Trophoblast cell (in vitro differentiated cells and primary cell): ENCODE measurements at regions not wholly inside any gene's neighbourhood (a gene's known extent, or its start where the extent isn't known, plus 50 kb on each side); places are given as distances from the start of the nearest gene placed in this dataset.

ENCODE experiments used
- DNase-seq, 2 donors: peaks; one replicate each; pipeline ENCODE4 v3.0.0-alpha.2; 2016
- H2AFZ ChIP-seq: 2 replicates; pipeline ENCODE4 v1.6.1; 2013; ENCODE audit warnings: low read length, moderate library complexity, mild to moderate bottlenecking; ENCODE audit not compliant: insufficient read depth, poor library complexity
- H2AK5ac ChIP-seq: 2 replicates; pipeline ENCODE4 v1.6.1; 2013; ENCODE audit warnings: mild to moderate bottlenecking, low read length
- H2BK120ac ChIP-seq: 2 replicates; pipeline ENCODE4 v1.6.1; 2013; ENCODE audit warnings: low read length, mild to moderate bottlenecking, moderate library complexity; ENCODE audit not compliant: insufficient read depth, poor library complexity
- H2BK12ac ChIP-seq: 2 replicates; pipeline ENCODE4 v1.6.1; 2013; ENCODE audit warnings: mild to moderate bottlenecking, low read length, moderate library complexity
- H2BK5ac ChIP-seq: 2 replicates; pipeline ENCODE4 v1.6.1; 2013; ENCODE audit warnings: low read length, low read depth, moderate library complexity, mild to moderate bottlenecking; ENCODE audit not compliant: poor library complexity
- H3K14ac ChIP-seq: 2 replicates; pipeline ENCODE4 v1.6.1; 2013; ENCODE audit warnings: mild to moderate bottlenecking, low read length
- H3K18ac ChIP-seq: 2 replicates; pipeline ENCODE4 v1.6.1; 2013; ENCODE audit warnings: mild to moderate bottlenecking, low read length
- H3K23ac ChIP-seq: 2 replicates; pipeline ENCODE4 v1.6.1; 2013; ENCODE audit warnings: low read length
- H3K27ac ChIP-seq: 2 replicates; pipeline ENCODE4 v1.5.1; 2013; ENCODE audit warnings: low read depth, mild to moderate bottlenecking, inconsistent platforms, low read length, moderate library complexity
- H3K27me3 ChIP-seq: 2 replicates; pipeline ENCODE4 v1.6.1; 2013; ENCODE audit warnings: inconsistent platforms, mild to moderate bottlenecking, low read length, moderate library complexity; ENCODE audit not compliant: insufficient read depth
- H3K36me3 ChIP-seq, 2 experiments: 1 replicate in 1 of 2; 2 replicates in 1 of 2; pipeline ENCODE4 v1.6.1; 2013; ENCODE audit warnings: low read length in 2 of 2, mild to moderate bottlenecking in 2 of 2, moderate library complexity in 1 of 2; ENCODE audit not compliant: insufficient read depth in 2 of 2, control insufficient read depth in 1 of 2
- H3K4ac ChIP-seq: 2 replicates; pipeline ENCODE4 v1.6.1; 2013; ENCODE audit warnings: low read depth, mild to moderate bottlenecking, low read length, moderate library complexity
- H3K4me1 ChIP-seq, 2 experiments: 1 replicate in 1 of 2; 2 replicates in 1 of 2; pipeline ENCODE4 v1.6.1; 2013; ENCODE audit warnings: low read length in 2 of 2, mild to moderate bottlenecking in 2 of 2, moderate library complexity in 1 of 2; ENCODE audit not compliant: insufficient read depth in 2 of 2, control insufficient read depth in 1 of 2
- H3K4me2 ChIP-seq: 2 replicates; pipeline ENCODE4 v1.6.1; 2013; ENCODE audit warnings: inconsistent platforms, mild to moderate bottlenecking, low read length, moderate library complexity
- H3K4me3 ChIP-seq: 2 replicates; pipeline ENCODE4 v1.5.1; 2013; ENCODE audit warnings: mild to moderate bottlenecking, low read depth, low read length, inconsistent platforms
- H3K79me1 ChIP-seq: one replicate; pipeline ENCODE4 v1.6.1; 2013; ENCODE audit warnings: low read length
- H3K79me2 ChIP-seq: 2 replicates; pipeline ENCODE4 v1.6.1; 2013; ENCODE audit warnings: low read length, mild to moderate bottlenecking; ENCODE audit not compliant: control insufficient read depth, insufficient read depth, poor library complexity
- H3K9ac ChIP-seq: 2 replicates; pipeline ENCODE4 v1.6.1; 2013; ENCODE audit warnings: mild to moderate bottlenecking, low read length
- H3K9me3 ChIP-seq: 2 replicates; pipeline ENCODE4 v1.6.1; 2013; ENCODE audit warnings: low read depth, mild to moderate bottlenecking, control low read depth, inconsistent platforms, low read length; ENCODE audit not compliant: insufficient read depth
- H4K12ac ChIP-seq: 2 replicates; pipeline ENCODE4 v1.6.1; 2013; ENCODE audit warnings: low read depth, mild to moderate bottlenecking, low read length, moderate library complexity
- H4K8ac ChIP-seq: 2 replicates; pipeline ENCODE4 v1.6.1; 2013; ENCODE audit warnings: low read depth, mild to moderate bottlenecking, low read length, moderate library complexity
- H4K91ac ChIP-seq: one replicate; pipeline ENCODE4 v1.6.1; 2013; ENCODE audit warnings: low read depth, mild to moderate bottlenecking, low read length, moderate library complexity
- WGBS: extraction: QIAGEN DNeasy Blood & Tissue Kit; methylation state at CpG from one replicate; pipeline ENCODE4 v1.1.7; 2013; ENCODE audit warnings: missing lambda C conversion rate; ENCODE audit not compliant: insufficient read length, insufficient coverage; ENCODE audit errors: extremely low coverage; 5-methylcytosine and 5-hydroxymethylcytosine counted together

DNA sequence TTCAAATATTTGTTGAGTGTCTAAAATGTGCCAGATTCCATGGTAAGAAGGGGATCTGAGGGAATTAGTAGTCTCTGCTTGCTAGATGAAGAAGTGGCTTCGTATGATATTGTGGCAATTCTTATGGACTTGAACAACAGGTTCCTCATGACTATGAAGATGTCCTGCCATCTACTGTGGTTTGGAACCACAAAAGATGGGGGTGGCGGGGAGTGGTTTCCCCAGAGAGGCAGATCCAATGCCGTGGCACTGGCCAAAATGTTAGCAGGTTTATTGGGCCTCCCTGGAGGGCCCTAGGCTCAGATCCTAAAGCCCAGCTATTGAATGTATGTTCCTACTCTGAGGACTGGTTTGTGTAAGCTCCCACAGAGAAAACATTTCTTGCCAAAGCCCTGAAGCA lies 120.8 kb downstream of the RGS2 start:
- no peak overlapping the region for H2BK12ac ChIP-seq
- no peak overlapping the region for H2BK120ac ChIP-seq
- no peaks in the 10 kb centered on the region for H3K79me2 ChIP-seq
- H2BK5ac ChIP-seq = no peak overlapping the region
- no peak overlapping the region for H3K4ac ChIP-seq
- H4K8ac ChIP-seq = no peak overlapping the region
- no peaks in the 10 kb centered on the region for H3K9me3 ChIP-seq
- no peak overlapping the region for H4K12ac ChIP-seq
- no peaks in the 10 kb centered on the region for H3K36me3 ChIP-seq
- no peak overlapping the region for H3K14ac ChIP-seq
- DNase-seq = no peak
- H3K18ac ChIP-seq = no peak overlapping the region
- H2AFZ ChIP-seq = no peak overlapping the region
- H3K23ac ChIP-seq = no peak overlapping the region
- H3K27ac ChIP-seq = no peak overlapping the region
- H3K27me3 ChIP-seq = no peaks in the 10 kb centered on the region
- no peak overlapping the region for H2AK5ac ChIP-seq
- H3K4me3 ChIP-seq = no peak overlapping the region
- no peak overlapping the region for H3K9ac ChIP-seq
- H3K4me2 ChIP-seq = no peak overlapping the region
- no peaks in the 10 kb centered on the region for H3K4me1 ChIP-seq
- H3K79me1 ChIP-seq = no peaks in the 10 kb centered on the region
- H4K91ac ChIP-seq = no peak overlapping the region
- no CpG with 5 or more reads among the region's 3 CpGs for WGBS

DNA sequence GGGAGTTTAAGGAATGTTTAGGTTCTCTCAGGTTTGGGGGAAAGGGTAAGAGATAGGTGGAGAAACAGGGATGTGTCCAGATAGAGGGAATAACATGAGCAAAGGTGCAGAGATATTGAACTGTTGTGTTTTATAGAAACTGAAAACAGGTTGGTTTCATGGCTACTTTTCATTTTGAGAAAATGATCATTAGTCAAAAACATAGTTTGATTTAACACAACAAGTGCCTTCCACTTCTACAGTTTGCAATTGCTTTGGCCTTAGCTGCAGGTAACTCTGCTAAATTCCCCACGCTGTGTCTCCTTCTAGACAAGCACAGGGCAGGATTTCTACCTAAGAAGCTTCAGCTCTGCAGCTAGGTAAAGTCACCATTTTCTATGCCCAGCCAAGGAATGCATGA lies 124.9 kb downstream of the RGS2 start:
- no peak overlapping the region for H3K4me2 ChIP-seq
- no peak overlapping the region for H3K27ac ChIP-seq
- no peaks in the 10 kb centered on the region for H3K27me3 ChIP-seq
- H3K79me1 ChIP-seq = no peaks in the 10 kb centered on the region
- no peaks in the 10 kb centered on the region for H3K36me3 ChIP-seq
- H4K8ac ChIP-seq = no peak overlapping the region
- no peak overlapping the region for H4K12ac ChIP-seq
- H3K79me2 ChIP-seq = no peaks in the 10 kb centered on the region
- H3K4me3 ChIP-seq = no peak overlapping the region
- H2AFZ ChIP-seq = no peak overlapping the region
- H3K4ac ChIP-seq = no peak overlapping the region
- no peaks in the 10 kb centered on the region for H3K9me3 ChIP-seq
- no peak overlapping the region for H3K14ac ChIP-seq
- H3K4me1 ChIP-seq = no peaks in the 10 kb centered on the region
- DNase-seq = no peak
- no peak overlapping the region for H3K23ac ChIP-seq
- no CpG with 5 or more reads among the region's 1 CpG for WGBS
- H3K9ac ChIP-seq = no peak overlapping the region
- H4K91ac ChIP-seq = no peak overlapping the region
- H2AK5ac ChIP-seq = no peak overlapping the region
- H2BK12ac ChIP-seq = no peak overlapping the region
- no peak overlapping the region for H3K18ac ChIP-seq
- H2BK120ac ChIP-seq = no peak overlapping the region
- no peak overlapping the region for H2BK5ac ChIP-seq

DNA sequence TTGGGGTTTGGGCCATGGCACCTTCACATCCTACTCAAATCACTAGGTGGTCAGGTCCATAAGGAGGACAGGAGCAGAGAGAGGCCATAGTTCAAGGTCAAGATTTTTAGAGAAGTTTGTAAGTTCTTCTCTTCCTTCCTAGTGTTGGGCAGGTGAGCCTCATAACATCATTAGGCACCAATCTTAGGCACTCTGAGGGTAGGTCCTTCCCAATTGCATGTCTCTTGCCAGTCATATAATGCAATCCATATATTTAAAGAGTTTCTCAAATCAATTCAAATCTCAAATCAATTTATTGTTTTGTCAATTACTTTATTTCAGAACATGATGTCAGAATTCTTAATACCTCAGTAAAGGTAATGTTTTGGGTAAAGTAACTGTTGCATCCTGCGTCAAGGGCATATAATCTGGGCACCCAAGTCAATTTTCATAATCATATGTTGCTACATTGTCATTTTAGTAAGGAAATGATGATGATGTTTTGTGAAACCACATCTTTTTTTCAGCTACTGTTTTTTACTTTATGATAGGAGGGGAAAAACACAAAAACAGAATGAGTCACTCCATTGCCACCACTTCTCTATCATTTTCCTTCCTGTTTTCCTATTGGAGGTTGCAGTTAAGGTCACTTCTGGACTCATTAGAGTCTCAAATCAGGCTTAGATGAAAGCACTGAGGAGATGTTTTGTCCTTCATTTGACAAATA lies 122.7 kb downstream of the UCHL5 start:
- H4K8ac ChIP-seq = no peak overlapping the region
- WGBS = no CpG with 5 or more reads among the region's 1 CpG

DNA sequence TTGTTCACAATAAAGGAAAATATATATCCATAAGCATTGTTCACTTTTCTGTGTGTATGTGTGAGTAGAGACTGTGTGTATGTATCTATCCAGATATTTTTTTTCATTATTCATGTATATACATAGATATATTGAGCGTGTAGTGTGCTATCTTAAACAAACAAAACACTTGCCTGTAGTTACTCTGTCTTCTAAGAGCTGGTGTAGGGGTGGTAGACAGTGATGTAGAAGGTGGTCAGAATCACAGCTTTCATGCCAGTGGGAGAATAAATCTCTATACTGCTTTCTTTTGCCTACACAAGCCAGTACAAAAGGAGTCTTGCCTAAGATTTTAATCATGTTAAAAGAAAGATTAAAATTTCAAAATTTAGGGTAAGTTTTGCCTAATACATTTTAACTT lies 122.0 kb downstream of the UCHL5 start:
- no CpG with 5 or more reads among the region's 1 CpG for whole genome bisulfite sequencing

More for the DNA sequence above, 122.7 kb downstream of the UCHL5 start:
- no peak overlapping the region for H3K4me2 ChIP-seq
- no peak overlapping the region for H2BK12ac ChIP-seq
- H3K18ac ChIP-seq = no peak overlapping the region
- no peaks in the 10 kb centered on the region for H3K36me3 ChIP-seq
- H2AFZ ChIP-seq = no peak overlapping the region
- no peaks in the 10 kb centered on the region for H3K4me1 ChIP-seq
- no peak overlapping the region for H3K4me3 ChIP-seq
- H3K23ac ChIP-seq = no peak overlapping the region
- no peak overlapping the region for H2BK120ac ChIP-seq
- H3K27ac ChIP-seq = no peak overlapping the region
- no peaks in the 10 kb centered on the region for H3K79me1 ChIP-seq
- no peaks in the 10 kb centered on the region for H3K9me3 ChIP-seq
- no peak overlapping the region for H3K9ac ChIP-seq
- no peaks in the 10 kb centered on the region for H3K27me3 ChIP-seq
- H2BK5ac ChIP-seq = no peak overlapping the region
- H4K12ac ChIP-seq = no peak overlapping the region
- no peak overlapping the region for H3K14ac ChIP-seq
- no peak overlapping the region for H3K4ac ChIP-seq
- no peak overlapping the region for H2AK5ac ChIP-seq
- peak in 1 of 2 donors; percentile 18 for DNase-seq
- H4K91ac ChIP-seq = no peak overlapping the region
- no peaks in the 10 kb centered on the region for H3K79me2 ChIP-seq

More for the DNA sequence above, 122.0 kb downstream of the UCHL5 start:
- Histone ChIP-seq H2AK5ac (no peak overlapping the region), H3K27ac (no peak overlapping the region), H3K4me1 (no peaks in the 10 kb centered on the region), H4K91ac (no peak overlapping the region), H4K12ac (no peak overlapping the region), H3K18ac (no peak overlapping the region), H3K79me1 (no peaks in the 10 kb centered on the region), H3K4me2 (no peak overlapping the region), H3K9me3 (no peaks in the 10 kb centered on the region), H3K23ac (no peak overlapping the region), H3K36me3 (no peaks in the 10 kb centered on the region), H2BK120ac (no peak overlapping the region), H3K4ac (no peak overlapping the region), H3K9ac (no peak overlapping the region), H3K4me3 (no peak overlapping the region), H3K14ac (no peak overlapping the region), H3K79me2 (no peaks in the 10 kb centered on the region), H2AFZ (no peak overlapping the region), H4K8ac (no peak overlapping the region), H2BK12ac (no peak overlapping the region), H3K27me3 (no peaks in the 10 kb centered on the region), H2BK5ac (no peak overlapping the region)
- no peak for DNase-seq
